Breast epithelium (tissue), 4 donors: ENCODE measurements at regions not wholly inside any gene's neighbourhood (a gene's known extent, or its start where the extent isn't known, plus 50 kb on each side); places are given as distances from the start of the nearest gene placed in this dataset.
"Not testable (repeated sequence)": the region's sequence is repeated elsewhere in the genome, so short reads cannot be mapped to it uniquely, and the experiment has no call there.

Experiments used
- DNase-seq, 2 donors: peaks; one replicate each; pipeline ENCODE4 v3.0.0-alpha.2; 2019; ENCODE audit warnings: low spot score in 2 of 2
- H3K27ac ChIP-seq, 2 donors: fragments of 200-600 bp; sonication (generic) in 1 of 2; one replicate each; pipeline ENCODE4 v1.5.1; 2016 to 2019; ENCODE audit warnings: mild to moderate bottlenecking in 1 of 2
- H3K27me3 ChIP-seq, 2 donors: fragments of 200-600 bp; sonication (generic) in 1 of 2; one replicate each; pipeline versions ENCODE4 v1.5.1 to v1.6.0; 2017 to 2019; ENCODE audit warnings: control low read depth in 1 of 2, mild to moderate bottlenecking in 1 of 2
- H3K36me3 ChIP-seq: fragments of 200-600 bp; one replicate; pipeline ENCODE4 v1.5.1; 2019
- H3K4me1 ChIP-seq, 2 donors: fragments of 200-600 bp; sonication (generic); one replicate each; pipeline ENCODE4 v1.5.1; 2016 to 2019; ENCODE audit warnings: control low read depth in 1 of 2
- H3K4me3 ChIP-seq, 3 donors: fragments of 200-600 bp; sonication (generic); 1 replicate in 2 of 3; 2 replicates in 1 of 3; pipeline ENCODE4 v1.5.1; 2016 to 2019; ENCODE audit warnings: mild to moderate bottlenecking in 3 of 3, moderate library complexity in 2 of 3
- H3K9me3 ChIP-seq, 2 donors: fragments of 200-600 bp; sonication (generic) in 1 of 2; one replicate each; pipeline ENCODE4 v1.5.1; 2016 to 2019; ENCODE audit warnings: control low read depth in 1 of 2
- CTCF ChIP-seq, 3 donors: fragments of 450-650 bp; IDR thresholded peaks; one replicate each; pipeline ENCODE4 v1.5.1; 2016 to 2017; ENCODE audit warnings: antibody characterized with exemption in 3 of 3, mild to moderate bottlenecking in 3 of 3, moderate library complexity in 3 of 3
- POLR2A ChIP-seq: fragments of 450-650 bp; IDR thresholded peaks from one replicate; pipeline ENCODE4 v1.6.1; 2016; ENCODE audit warnings: antibody characterized with exemption, mild to moderate bottlenecking, moderate library complexity
- POLR2AphosphoS5 ChIP-seq, 3 donors: sonication (generic); formaldehyde crosslinking; IDR thresholded peaks; one replicate each; pipeline ENCODE4 v1.6.1; 2017; ENCODE audit warnings: antibody characterized with exemption in 3 of 3
- intact Hi-C: fragments of 100-400 bp; cut with DNase I; formaldehyde crosslinking; loops from one replicate; pipeline ENCODE4 v1.15.1; 2023; ENCODE audit warnings: low total_unique reads

- no peak overlapping the region for H3K27ac ChIP-seq
- no peaks in the 10 kb centered on the region for H3K9me3 ChIP-seq
- no peaks in the 10 kb centered on the region for H3K27me3 ChIP-seq
- DNase-seq, result no peak
- intact Hi-C loops, result no loop called here
- no peak overlapping the region for H3K4me3 ChIP-seq
- H3K4me1 ChIP-seq, result no peaks in the 10 kb centered on the region
- TF ChIP-seq POLR2A (no peak), CTCF (IDR thresholded peaks at IDR 0.05) (no peak), POLR2AphosphoS5 (IDR thresholded peaks at IDR 0.05) (no peak)
- no peaks in the 10 kb centered on the region for H3K36me3 ChIP-seq
Observed at GRCh38 chr2:184187421-184187971, 410.8 kb upstream of the ZNF804A start.

- no peaks in the 10 kb centered on the region for H3K27me3 ChIP-seq
- H3K36me3 ChIP-seq, result no peaks in the 10 kb centered on the region
- intact Hi-C loops, result no loop called here
- no peak overlapping the region for H3K4me3 ChIP-seq
- TF ChIP-seq POLR2AphosphoS5 (IDR thresholded peaks at IDR 0.05) (no peak), POLR2A (no peak), CTCF (IDR thresholded peaks at IDR 0.05) (no peak)
- H3K9me3 ChIP-seq, result no peaks in the 10 kb centered on the region
- DNase-seq, result no peak
- no peak overlapping the region for H3K27ac ChIP-seq
- no peaks in the 10 kb centered on the region for H3K4me1 ChIP-seq
Observed at GRCh38 chr2:184190725-184191124, 407.6 kb upstream of the ZNF804A start.

GRCh38 chr2:184192649-184193048 lies 405.7 kb upstream of the ZNF804A start:
- DNase-seq, result no peak
- no peaks in the 10 kb centered on the region for H3K36me3 ChIP-seq
- H3K9me3 ChIP-seq, result no peaks in the 10 kb centered on the region
- no peak for TF ChIP-seq POLR2A
- TF ChIP-seq CTCF (IDR thresholded peaks at IDR 0.05), result no peak
- H3K4me3 ChIP-seq, result no peak overlapping the region
- no peak overlapping the region for H3K27ac ChIP-seq
- intact Hi-C loops, result no loop called here
- H3K27me3 ChIP-seq, result no peaks in the 10 kb centered on the region
- H3K4me1 ChIP-seq, result no peaks in the 10 kb centered on the region

- DNase-seq, result no peak
- no peak overlapping the region for H3K27ac ChIP-seq
- no peaks in the 10 kb centered on the region for H3K36me3 ChIP-seq
- TF ChIP-seq POLR2AphosphoS5 (IDR thresholded peaks at IDR 0.05) (no peak), POLR2A (no peak), CTCF (IDR thresholded peaks at IDR 0.05) (no peak)
- no peaks in the 10 kb centered on the region for H3K4me1 ChIP-seq
- no peaks in the 10 kb centered on the region for H3K9me3 ChIP-seq
- no peaks in the 10 kb centered on the region for H3K27me3 ChIP-seq
- H3K4me3 ChIP-seq, result no peak overlapping the region
- intact Hi-C loops, result no loop called here
Observed at GRCh38 chr2:184197413-184197812, 400.9 kb upstream of the ZNF804A start.

- H3K27me3 ChIP-seq, H3K9me3 ChIP-seq, intact Hi-C loops, H3K27ac ChIP-seq, H3K4me1 ChIP-seq, DNase-seq, H3K36me3 ChIP-seq, H3K4me3 ChIP-seq: not testable (repeated sequence)
Observed at GRCh38 chr2:184198791-184199190, 399.5 kb upstream of the ZNF804A start.

GRCh38 chr2:184199274-184199673 lies 399.1 kb upstream of the ZNF804A start:
- TF ChIP-seq POLR2A, result no peak
- TF ChIP-seq POLR2AphosphoS5 (IDR thresholded peaks at IDR 0.05), result no peak
- no peak for TF ChIP-seq CTCF (IDR thresholded peaks at IDR 0.05)
- Histone ChIP-seq H3K4me3 (no peak overlapping the region), H3K36me3 (no peaks in the 10 kb centered on the region), H3K4me1 (no peaks in the 10 kb centered on the region), H3K9me3 (no peaks in the 10 kb centered on the region), H3K27me3 (no peaks in the 10 kb centered on the region), H3K27ac (no peak overlapping the region)
- intact Hi-C loops, result no loop called here
- no peak for DNase-seq
